A549 (cell line): ENCODE measurements at regions not wholly inside any gene's neighbourhood (a gene's known extent, or its start where the extent isn't known, plus 50 kb on each side); places are given as distances from the start of the nearest gene placed in this dataset.

Experiments used
- ATAC-seq, 2 experiments: fragments of 200-7000 bp in 1 of 2; fragments of >200 bp in 1 of 2; cut with Nextera tagmentation in 1 of 2; cut with Tn5 transposase in 1 of 2; 3 replicates each; pipeline versions ENCODE4 v1.8.0 to v1.9.1; 2018 to 2020; ENCODE audit warnings: mild to moderate bottlenecking in 1 of 2, moderate library complexity in 1 of 2
- CTCF ChIA-PET: fragments of 300-600 bp; sonication (Branson Sonifier 250); formaldehyde crosslinking; extraction: SDS; loops from one replicate; lab custom pipeline; 2021; ENCODE audit warnings: antibody characterized with exemption, inconsistent platforms; lab: Yijun Ruan, JAX
- POLR2A ChIA-PET: fragments of 350-600 bp; formaldehyde crosslinking; extraction: SDS; loops from one replicate; lab custom pipeline; 2021; ENCODE audit warnings: antibody characterized with exemption, inconsistent platforms; lab: Yijun Ruan, JAX
- DNase-seq, 2 experiments: peaks; one replicate each; pipeline versions ENCODE4 v3.0.0 to v3.0.0-alpha.2; 2011 to 2016; ENCODE audit warnings: low read depth in 1 of 2, low spot score in 1 of 2
- FAIRE-seq: peaks from 2 replicates; lab custom pipeline; 2011; peaks lifted over from hg19 to GRCh38; lab: Jason Lieb, UNC
- H3K27ac ChIP-seq, 2 experiments: fragments of >200 bp; sonication (Bioruptor Twin); formaldehyde crosslinking; 3 replicates each; pipeline ENCODE4 v1.5.1; 2016 to 2017
- H3K4me1 ChIP-seq: fragments of >200 bp; sonication (Bioruptor Twin); formaldehyde crosslinking; 3 replicates; pipeline ENCODE4 v1.6.1; 2016
- H3K4me2 ChIP-seq: fragments of >200 bp; sonication (Bioruptor Twin); formaldehyde crosslinking; 3 replicates; pipeline ENCODE4 v1.6.1; 2016
- H3K4me3 ChIP-seq: fragments of >200 bp; sonication (Bioruptor Twin); formaldehyde crosslinking; 3 replicates; pipeline ENCODE4 v1.5.1; 2016
- H3K9me3 ChIP-seq: fragments of >200 bp; sonication (Bioruptor Twin); formaldehyde crosslinking; 3 replicates; pipeline ENCODE4 v1.6.1; 2016
- ATOH8 ChIP-seq: fragments of 250-450 bp; sonication (Bioruptor Pico); IDR thresholded peaks from 2 replicates; pipeline ENCODE4 v1.5.0; 2020; ENCODE audit warnings: low read depth, mild to moderate bottlenecking, moderate library complexity
- CBX2 ChIP-seq: fragments of 200-600 bp; sonication (generic); IDR thresholded peaks from 2 replicates; pipeline ENCODE4 v1.6.1; 2016; ENCODE audit warnings: low read depth, mild to moderate bottlenecking, borderline replicate concordance
- CBX8 ChIP-seq: fragments of 200-600 bp; sonication (generic); IDR thresholded peaks from 2 replicates; pipeline ENCODE4 v1.6.1; 2016
- CEBPB ChIP-seq, 2 experiments: fragments of >200 bp in 1 of 2; sonication (Bioruptor Twin) in 1 of 2; formaldehyde crosslinking in 1 of 2; IDR thresholded peaks; 2 replicates each; pipeline ENCODE4 v1.6.1; 2012 to 2016
- CHD4 ChIP-seq: fragments of 200-600 bp; sonication (generic); IDR thresholded peaks from 2 replicates; pipeline ENCODE4 v1.6.1; 2016; ENCODE audit warnings: antibody characterized with exemption, mild to moderate bottlenecking, borderline replicate concordance
- ESRRA ChIP-seq: fragments of 150-350 bp; IDR thresholded peaks from 2 replicates; pipeline ENCODE4 v1.6.1; 2014; ENCODE audit warnings: mild to moderate bottlenecking, low read length, borderline replicate concordance
- FOSB ChIP-seq: fragments of 250-450 bp; sonication (Bioruptor Pico); IDR thresholded peaks from 2 replicates; pipeline ENCODE4 v1.5.0; 2020; ENCODE audit warnings: mild to moderate bottlenecking, moderate library complexity
- FOSL2 ChIP-seq, 2 experiments: fragments of 450-650 bp in 1 of 2; fragments of >200 bp in 1 of 2; sonication (Bioruptor Twin) in 1 of 2; formaldehyde crosslinking; IDR thresholded peaks; 2 replicates each; pipeline versions ENCODE4 v1.5.0 to v1.6.1; 2016 to 2020; ENCODE audit warnings: mild to moderate bottlenecking in 1 of 2, moderate library complexity in 1 of 2
- HDAC2 ChIP-seq: fragments of 200-600 bp; sonication (generic); IDR thresholded peaks from 2 replicates; pipeline ENCODE4 v1.6.1; 2016
- HOXA7 ChIP-seq: fragments of 250-450 bp; sonication (Bioruptor Pico); IDR thresholded peaks from 2 replicates; pipeline ENCODE4 v1.5.0; 2020; ENCODE audit warnings: mild to moderate bottlenecking, moderate library complexity
- HOXB5 ChIP-seq: fragments of 250-450 bp; sonication (Bioruptor Pico); IDR thresholded peaks from 2 replicates; pipeline ENCODE4 v1.5.0; 2020; ENCODE audit warnings: mild to moderate bottlenecking, moderate library complexity
- JUN ChIP-seq, 2 experiments: fragments of >200 bp; sonication (Bioruptor Twin); formaldehyde crosslinking; IDR thresholded peaks; 2 replicates in 1 of 2; 3 replicates in 1 of 2; pipeline ENCODE4 v1.6.1; 2016 to 2017
- MAZ ChIP-seq: fragments of 150-350 bp; IDR thresholded peaks from 2 replicates; pipeline ENCODE4 v1.6.1; 2014; ENCODE audit warnings: antibody characterized with exemption, low read depth, low read length, borderline replicate concordance
- MYC ChIP-seq: IDR thresholded peaks from 2 replicates; pipeline ENCODE4 v1.6.1; 2012; ENCODE audit warnings: mild to moderate bottlenecking, inconsistent platforms, low read length, improper control_type of control experiment, borderline replicate concordance
- NFE2L2 ChIP-seq: fragments of 150-350 bp; conservative IDR thresholded peaks from 2 replicates; pipeline ENCODE4 v1.6.1; 2014; ENCODE audit warnings: low read length
- NPAS2 ChIP-seq: fragments of 250-450 bp; sonication (Bioruptor Pico); IDR thresholded peaks from 2 replicates; pipeline ENCODE4 v1.8.0; 2022; ENCODE audit warnings: mild to moderate bottlenecking, moderate library complexity, borderline replicate concordance
- POLR2A ChIP-seq: IDR thresholded peaks from 2 replicates; pipeline ENCODE4 v1.6.1; 2012; ENCODE audit warnings: mild to moderate bottlenecking, low read length
- POLR2AphosphoS2 ChIP-seq: conservative IDR thresholded peaks from 2 replicates; pipeline ENCODE4 v1.6.1; 2012; ENCODE audit warnings: low read length, improper control_type of control experiment, inconsistent platforms
- RAD21 ChIP-seq, 2 experiments: fragments of >200 bp in 1 of 2; sonication (Bioruptor Twin) in 1 of 2; formaldehyde crosslinking in 1 of 2; IDR thresholded peaks in 1 of 2; conservative IDR thresholded peaks in 1 of 2; 2 replicates in 1 of 2; 3 replicates in 1 of 2; pipeline ENCODE4 v1.6.1; 2012 to 2018; ENCODE audit warnings: inconsistent platforms in 1 of 2
- RCOR1 ChIP-seq: fragments of 150-350 bp; IDR thresholded peaks from 2 replicates; pipeline ENCODE4 v1.6.1; 2014; ENCODE audit warnings: antibody characterized with exemption, low read length, low read depth
- RFX5 ChIP-seq: fragments of 450-650 bp; IDR thresholded peaks from 2 replicates; pipeline ENCODE4 v1.7.1; 2014; ENCODE audit warnings: antibody characterized with exemption, mild to moderate bottlenecking, moderate library complexity
- TP53 ChIP-seq: fragments of 250-450 bp; sonication (Bioruptor Pico); IDR thresholded peaks from 2 replicates; pipeline ENCODE4 v1.5.0; 2021; ENCODE audit warnings: mild to moderate bottlenecking, moderate library complexity
- USF2 ChIP-seq: fragments of 450-650 bp; IDR thresholded peaks from 2 replicates; pipeline ENCODE4 v1.6.1; 2014; ENCODE audit warnings: antibody characterized with exemption
- ZC3H11A ChIP-seq: fragments of 450-650 bp; IDR thresholded peaks from 2 replicates; pipeline ENCODE4 v1.6.1; 2014; ENCODE audit warnings: antibody characterized with exemption, mild to moderate bottlenecking
- ZFP36 ChIP-seq: fragments of 450-650 bp; IDR thresholded peaks from 2 replicates; pipeline ENCODE4 v1.6.1; 2014; ENCODE audit warnings: borderline replicate concordance; ENCODE audit not compliant: partially characterized antibody
- ZSCAN20 ChIP-seq: fragments of 250-450 bp; sonication (Bioruptor Pico); IDR thresholded peaks from 2 replicates; pipeline ENCODE4 v1.8.0; 2022; ENCODE audit warnings: mild to moderate bottlenecking, moderate library complexity
- WGBS: methylation state at CpG from one replicate; pipeline ENCODE4 v1.1.6; 2017; ENCODE audit errors: missing lambda C conversion rate; 5-methylcytosine and 5-hydroxymethylcytosine counted together
- TF ChIP-seq, protein P1 (sequence below): fragments of >200 bp; sonication (Bioruptor Twin); formaldehyde crosslinking; IDR thresholded peaks from 3 replicates; pipeline ENCODE4 v1.6.1; 2016
- TF ChIP-seq, protein P2 (sequence below): IDR thresholded peaks from 2 replicates; pipeline ENCODE4 v1.6.1; 2012
- TF ChIP-seq, protein P3 (sequence below): IDR thresholded peaks from 2 replicates; pipeline ENCODE4 v1.6.1; 2012

DNA sequence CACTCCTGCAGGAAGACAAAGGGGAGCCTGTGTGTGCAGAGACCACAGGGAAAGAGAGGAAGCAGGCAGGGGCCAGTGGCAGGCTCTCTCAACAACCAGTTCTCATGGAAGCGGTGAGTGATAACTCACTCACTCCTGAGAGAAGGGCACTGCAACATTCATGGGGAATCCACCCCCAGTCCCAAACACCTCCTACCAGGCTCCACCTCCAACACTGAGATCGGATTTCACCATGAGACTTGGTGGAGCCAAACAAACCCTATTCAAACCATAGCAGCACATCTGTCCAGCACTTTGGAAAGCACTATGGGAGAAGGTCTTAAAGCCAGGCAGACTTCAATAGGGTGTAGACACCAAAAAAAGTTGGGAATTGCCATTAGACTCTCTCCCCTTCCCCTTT is 345.7 kb upstream of the SPRED2 start (continued):
- TF ChIP-seq FOSL2 (IDR thresholded peaks at IDR 0.05): no peak
- no peak for TF ChIP-seq FOSL2 (CRISPR knock-in tag; IDR thresholded peaks at IDR 0.05)
- TF ChIP-seq, protein P1, sequence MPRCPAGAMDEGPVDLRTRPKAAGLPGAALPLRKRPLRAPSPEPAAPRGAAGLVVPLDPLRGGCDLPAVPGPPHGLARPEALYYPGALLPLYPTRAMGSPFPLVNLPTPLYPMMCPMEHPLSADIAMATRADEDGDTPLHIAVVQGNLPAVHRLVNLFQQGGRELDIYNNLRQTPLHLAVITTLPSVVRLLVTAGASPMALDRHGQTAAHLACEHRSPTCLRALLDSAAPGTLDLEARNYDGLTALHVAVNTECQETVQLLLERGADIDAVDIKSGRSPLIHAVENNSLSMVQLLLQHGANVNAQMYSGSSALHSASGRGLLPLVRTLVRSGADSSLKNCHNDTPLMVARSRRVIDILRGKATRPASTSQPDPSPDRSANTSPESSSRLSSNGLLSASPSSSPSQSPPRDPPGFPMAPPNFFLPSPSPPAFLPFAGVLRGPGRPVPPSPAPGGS: no peak
- TF ChIP-seq HDAC2: no peak
- TF ChIP-seq RCOR1: no peak
- no peak for TF ChIP-seq CEBPB (IDR thresholded peaks at IDR 0.05)
- TF ChIP-seq CHD4: no peak

- Histone ChIP-seq H3K4me2 (no peak overlapping the region), H3K4me1 (no peaks in the 10 kb centered on the region), H3K27ac (no peak overlapping the region), H3K9me3 (no peaks in the 10 kb centered on the region), H3K4me3 (no peak overlapping the region)
- no peak for TF ChIP-seq CEBPB (IDR thresholded peaks at IDR 0.05)
- TF ChIP-seq HOXB5: no peak
- TF ChIP-seq, protein P2, sequence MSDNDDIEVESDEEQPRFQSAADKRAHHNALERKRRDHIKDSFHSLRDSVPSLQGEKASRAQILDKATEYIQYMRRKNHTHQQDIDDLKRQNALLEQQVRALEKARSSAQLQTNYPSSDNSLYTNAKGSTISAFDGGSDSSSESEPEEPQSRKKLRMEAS: no peak
- no peak for TF ChIP-seq MYC
- TF ChIP-seq RFX5: no peak
- no peak for TF ChIP-seq NFE2L2
- no peak for TF ChIP-seq ZC3H11A
- TF ChIP-seq, protein P1: no peak
- TF ChIP-seq FOSL2 (IDR thresholded peaks at IDR 0.05): no peak
- no peak for TF ChIP-seq FOSL2 (CRISPR knock-in tag; IDR thresholded peaks at IDR 0.05)
- no peak for TF ChIP-seq CBX8
- no peak for TF ChIP-seq TP53 (CRISPR knock-in tag)
- ChIA-PET CTCF (no interaction called here), POLR2A (no interaction called here)
- 20% methylated on average over 2 of the region's 2 CpGs for WGBS
- no peak for DNase-seq
- ATAC-seq: no peak
- FAIRE-seq: no peak
Observed at GRCh38 chr2:65775839-65776238, 343.4 kb upstream of the SPRED2 start.

GRCh38 chr2:65767946-65768345 is 335.5 kb upstream of the SPRED2 start:
- CTCF ChIA-PET: no interaction called here
- POLR2A ChIA-PET: no interaction called here
- DNase-seq: no peak

More at GRCh38 chr2:65767946-65768345, 335.5 kb upstream of the SPRED2 start:
- WGBS: 13% methylated on average over 4 of the region's 4 CpGs
- Histone ChIP-seq H3K4me2 (no peak overlapping the region), H3K4me1 (no peaks in the 10 kb centered on the region), H3K27ac (no peak overlapping the region), H3K9me3 (no peaks in the 10 kb centered on the region), H3K4me3 (no peak overlapping the region)
- TF ChIP-seq RFX5 (no peak), CEBPB (IDR thresholded peaks at IDR 0.05) (no peak), MAZ (no peak), ZFP36 (no peak), USF2 (no peak), RAD21 (conservative IDR thresholded peaks at IDR 0.05 in 1 of 2, IDR thresholded peaks at IDR 0.05 in 1 of 2) (no peak), HOXA7 (CRISPR knock-in tag) (no peak), ESRRA (no peak), POLR2A (no peak), CBX2 (no peak), ZSCAN20 (no peak), FOSB (CRISPR knock-in tag) (no peak), POLR2AphosphoS2 (no peak), RCOR1 (no peak), JUN (IDR thresholded peaks at IDR 0.05) (no peak), ATOH8 (no peak), NPAS2 (CRISPR knock-in tag) (no peak)
- TF ChIP-seq, protein P3, sequence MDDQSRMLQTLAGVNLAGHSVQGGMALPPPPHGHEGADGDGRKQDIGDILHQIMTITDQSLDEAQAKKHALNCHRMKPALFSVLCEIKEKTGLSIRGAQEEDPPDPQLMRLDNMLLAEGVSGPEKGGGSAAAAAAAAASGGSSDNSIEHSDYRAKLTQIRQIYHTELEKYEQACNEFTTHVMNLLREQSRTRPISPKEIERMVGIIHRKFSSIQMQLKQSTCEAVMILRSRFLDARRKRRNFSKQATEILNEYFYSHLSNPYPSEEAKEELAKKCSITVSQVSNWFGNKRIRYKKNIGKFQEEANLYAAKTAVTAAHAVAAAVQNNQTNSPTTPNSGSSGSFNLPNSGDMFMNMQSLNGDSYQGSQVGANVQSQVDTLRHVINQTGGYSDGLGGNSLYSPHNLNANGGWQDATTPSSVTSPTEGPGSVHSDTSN: no peak
- ATAC-seq: no peak
- FAIRE-seq: no peak
